Stimulated activated naive CD8-positive, alpha-beta T cell treated with anti-CD3 and anti-CD28 coated beads, Interleukin-15, amount 100 ng/mL, for 72 hours (primary cell): ENCODE measurements at regions not wholly inside any gene's neighbourhood (a gene's known extent, or its start where the extent isn't known, plus 50 kb on each side); places are given as distances from the start of the nearest gene placed in this dataset.
A peak's percentile ranks its signal among the peaks of the same experiment; 100 is the strongest.

Source experiments
- ATAC-seq: fragments of 150-1000 bp; cut with Tn5 transposase; 2 replicates; pipeline ENCODE4 v1.10.0; 2021; ENCODE audit warnings: mild to moderate bottlenecking, moderate library complexity
- DNase-seq, 2 donors: peaks; one replicate each; pipeline ENCODE4 v3.0.0; 2021 to 2022
- H3K27ac Mint-ChIP-seq, 2 donors: one replicate each; pipeline ENCODE4 v1.8.0; 2022; ENCODE audit warnings: mild to moderate bottlenecking in 2 of 2, mixed read lengths in 2 of 2, moderate library complexity in 2 of 2
- H3K27me3 Mint-ChIP-seq: one replicate; pipeline ENCODE4 v1.8.0; 2022; ENCODE audit warnings: mixed read lengths
- H3K4me1 Mint-ChIP-seq: one replicate; pipeline ENCODE4 v1.8.0; 2022; ENCODE audit warnings: mild to moderate bottlenecking, mixed read lengths
- H3K4me3 Mint-ChIP-seq, 2 donors: one replicate each; pipeline ENCODE4 v1.8.0; 2022; ENCODE audit warnings: mild to moderate bottlenecking in 2 of 2, mixed read lengths in 2 of 2, moderate library complexity in 1 of 2
- H3K9me3 Mint-ChIP-seq, 2 donors: one replicate each; pipeline ENCODE4 v1.8.0; 2022; ENCODE audit warnings: mixed read lengths in 2 of 2

DNA sequence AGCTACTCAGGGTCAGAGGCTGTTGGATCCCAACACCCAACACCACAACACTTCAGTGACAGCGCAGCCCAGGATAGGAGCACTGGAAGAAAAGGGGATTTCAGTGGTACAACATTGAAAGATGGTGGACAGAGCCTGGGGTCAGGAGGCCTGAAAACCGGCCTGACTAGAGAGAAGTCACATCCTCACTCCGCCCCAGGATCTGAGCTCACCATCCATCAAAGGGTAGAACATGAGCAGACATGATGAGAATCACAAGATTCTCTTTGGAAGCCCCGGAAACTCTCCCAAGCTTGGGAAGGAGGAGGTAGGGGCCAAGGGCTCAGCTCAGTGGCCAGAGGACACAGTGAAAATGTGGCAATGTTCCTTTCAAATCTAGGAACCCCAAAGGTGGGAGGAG, 271.3 kb downstream of the NPHP4 start:
- DNase-seq: no peak
- no peak for ATAC-seq
- no peak overlapping the region for H3K27ac Mint-ChIP-seq
- H3K9me3 Mint-ChIP-seq: peaks cover 2 to 4% of the 10 kb centered on the region in 2 donors
- no peaks in the 10 kb centered on the region for H3K4me1 Mint-ChIP-seq
- peaks cover 39% of the 10 kb centered on the region for H3K27me3 Mint-ChIP-seq
- no peak overlapping the region for H3K4me3 Mint-ChIP-seq

DNA sequence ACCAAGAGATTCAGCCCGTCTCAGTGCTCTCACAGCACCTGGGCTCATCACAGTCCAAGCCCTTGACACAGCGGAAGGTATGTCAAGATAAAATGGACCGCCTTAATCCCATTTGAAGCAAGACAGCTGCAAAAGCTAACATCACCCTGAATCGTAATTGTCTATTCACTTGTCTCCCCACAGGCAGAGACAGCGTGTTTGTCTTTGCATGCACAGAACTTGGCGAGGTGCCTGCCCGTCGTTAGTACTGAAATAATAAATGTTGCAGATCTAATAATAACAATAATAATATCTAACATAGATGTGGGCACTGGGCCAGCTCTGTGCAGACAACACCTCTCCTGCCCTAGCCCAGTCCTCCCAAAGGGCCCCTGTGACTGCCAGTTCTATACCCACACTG, 271.7 kb downstream of the NPHP4 start:
- DNase-seq (no peak), ATAC-seq (no peak)
- peak overlapping the region in 1 of 2 donors; percentile 55 for H3K27ac Mint-ChIP-seq
- H3K4me1 Mint-ChIP-seq: no peaks in the 10 kb centered on the region
- H3K27me3 Mint-ChIP-seq: peaks cover 43% of the 10 kb centered on the region
- no peak overlapping the region for H3K4me3 Mint-ChIP-seq
- H3K9me3 Mint-ChIP-seq: peaks cover 4 to 7% of the 10 kb centered on the region in 2 donors

- ATAC-seq (no peak), DNase-seq (no peak)
- Mint-ChIP-seq H3K27ac (peak overlapping the region in 1 of 2 donors; percentile 55), H3K9me3 (peaks cover 4 to 11% of the 10 kb centered on the region in 2 donors), H3K4me3 (no peak overlapping the region), H3K27me3 (peaks cover 46% of the 10 kb centered on the region), H3K4me1 (no peaks in the 10 kb centered on the region)
These were observed 272.2 kb downstream of the NPHP4 start for GRCh38 chr1:5720045-5720444.

DNA sequence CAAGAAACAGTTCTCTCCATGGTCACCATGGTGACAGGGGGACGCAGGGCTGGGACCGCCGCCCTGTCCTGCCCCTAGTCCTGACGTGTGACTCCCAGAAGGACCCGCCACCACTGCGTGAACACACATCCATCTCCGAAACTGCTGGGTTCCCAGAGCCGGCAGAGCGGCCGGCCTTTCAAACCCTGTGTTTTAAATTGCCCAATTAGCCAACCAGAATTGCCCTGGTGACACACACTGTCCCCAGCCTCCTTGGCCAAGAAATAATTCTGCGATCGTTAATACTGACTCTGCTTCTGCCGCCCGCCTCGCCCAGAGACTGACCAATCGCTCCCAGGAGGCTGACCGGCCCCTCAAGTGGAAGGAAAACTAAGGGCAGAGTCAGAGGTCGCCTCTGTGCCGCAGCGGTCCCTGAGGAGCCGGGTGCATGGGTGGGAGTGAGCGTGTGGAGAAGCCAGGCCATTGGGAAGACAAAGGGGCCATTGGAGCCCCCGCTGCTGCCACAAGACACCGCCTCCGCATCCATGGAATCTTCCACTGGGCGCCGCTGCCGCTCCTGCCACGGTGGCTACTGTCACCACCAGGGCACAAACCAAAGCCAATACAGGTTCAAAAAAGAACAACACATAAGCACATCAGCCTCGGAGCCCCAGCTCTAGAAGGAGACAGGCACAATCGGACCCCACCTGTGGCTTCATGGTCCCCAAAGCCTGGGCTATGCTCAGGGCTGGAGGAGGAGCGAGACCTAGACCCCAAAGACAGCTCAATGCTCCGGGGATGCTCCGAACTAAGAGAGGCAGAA, 273.2 kb downstream of the NPHP4 start:
- no peaks in the 10 kb centered on the region for H3K4me1 Mint-ChIP-seq
- peaks cover 46% of the 10 kb centered on the region for H3K27me3 Mint-ChIP-seq
- H3K27ac Mint-ChIP-seq: no peak overlapping the region
- peaks cover 4 to 15% of the 10 kb centered on the region in 2 donors for H3K9me3 Mint-ChIP-seq
- DNase-seq: no peak
- no peak for ATAC-seq
- no peak overlapping the region for H3K4me3 Mint-ChIP-seq

GRCh38 chr1:5717031-5717682, 275.1 kb downstream of the NPHP4 start:
- Mint-ChIP-seq H3K9me3 (peaks cover 0 to 15% of the 10 kb centered on the region in 2 donors), H3K4me1 (no peaks in the 10 kb centered on the region), H3K27me3 (peaks cover 46% of the 10 kb centered on the region), H3K27ac (no peak overlapping the region), H3K4me3 (no peak overlapping the region)
- DNase-seq (no peak), ATAC-seq (no peak)

DNA sequence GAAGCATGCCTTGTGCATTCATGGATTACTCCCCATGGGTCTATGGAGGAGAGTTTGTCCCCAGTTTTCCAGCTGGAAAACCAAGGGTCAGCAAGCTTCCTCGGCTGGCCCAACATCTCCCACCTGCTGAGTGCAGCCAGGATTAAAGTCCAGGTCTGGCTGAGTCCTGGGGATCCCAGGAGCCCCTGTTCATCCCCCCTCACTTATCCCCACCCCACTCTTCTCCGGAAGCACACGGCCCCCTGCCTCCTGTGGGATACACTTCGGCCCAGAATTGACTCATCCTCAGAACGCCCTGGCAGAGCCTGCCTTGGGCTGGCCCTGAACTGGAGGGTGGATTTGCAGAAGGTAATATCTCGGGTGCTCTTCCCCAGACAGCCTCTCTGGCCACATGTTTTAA, 276.1 kb downstream of the NPHP4 start:
- Mint-ChIP-seq H3K9me3 (peaks cover 0 to 15% of the 10 kb centered on the region in 2 donors), H3K27ac (no peak overlapping the region), H3K27me3 (peaks cover 46% of the 10 kb centered on the region), H3K4me3 (no peak overlapping the region), H3K4me1 (no peaks in the 10 kb centered on the region)
- no peak for ATAC-seq
- DNase-seq: no peak

GRCh38 chr1:5713101-5714010, 278.9 kb downstream of the NPHP4 start:
- peaks cover 6% of the 10 kb centered on the region for H3K4me1 Mint-ChIP-seq
- ATAC-seq (no peak), DNase-seq (no peak)
- peaks cover 0 to 15% of the 10 kb centered on the region in 2 donors for H3K9me3 Mint-ChIP-seq
- H3K27me3 Mint-ChIP-seq: peaks cover 28% of the 10 kb centered on the region
- H3K4me3 Mint-ChIP-seq: no peak overlapping the region
- no peak overlapping the region for H3K27ac Mint-ChIP-seq

DNA sequence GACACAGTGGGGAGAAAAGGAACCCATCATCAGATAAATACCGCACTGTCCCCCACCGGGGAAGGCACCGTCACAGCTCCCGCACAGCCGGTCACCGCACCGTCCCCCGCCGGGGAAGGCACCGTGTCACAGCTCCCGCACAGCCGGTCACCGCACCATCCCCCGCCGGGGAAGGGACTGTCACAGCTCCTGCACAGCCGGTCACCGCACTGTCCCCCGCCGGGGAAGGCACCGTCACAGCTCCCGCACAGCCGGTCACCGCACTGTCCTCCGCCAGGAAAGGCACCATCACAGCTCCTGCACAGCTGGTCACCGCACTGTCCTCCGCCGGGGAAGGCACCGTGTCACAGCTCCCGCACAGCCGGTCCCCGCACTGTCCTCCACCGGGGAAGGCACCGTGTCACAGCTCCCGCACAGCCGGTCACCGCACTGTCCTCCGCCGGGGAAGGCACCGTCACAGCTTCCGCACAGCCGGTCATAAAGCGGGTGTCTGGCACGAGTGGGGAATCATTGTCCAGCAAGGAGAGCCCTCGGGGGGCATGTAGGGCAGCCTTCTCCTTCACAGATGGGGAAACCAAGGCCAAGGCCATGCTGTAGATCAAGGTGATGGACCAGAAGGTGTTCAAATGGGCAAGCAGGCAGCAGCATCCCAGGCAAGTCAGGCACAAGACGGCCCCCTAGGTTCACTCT, 280.1 kb downstream of the NPHP4 start:
- DNase-seq: no peak
- Mint-ChIP-seq H3K4me1 (peaks cover 6% of the 10 kb centered on the region), H3K9me3 (peaks cover 0 to 15% of the 10 kb centered on the region in 2 donors), H3K4me3 (no peak overlapping the region), H3K27me3 (peaks cover 18% of the 10 kb centered on the region), H3K27ac (no peak overlapping the region)
- ATAC-seq: no peak

GRCh38 chr1:5711079-5711478, 281.1 kb downstream of the NPHP4 start:
- no peak for DNase-seq
- H3K27ac Mint-ChIP-seq: no peak overlapping the region
- H3K4me1 Mint-ChIP-seq: peaks cover 6% of the 10 kb centered on the region
- no peak overlapping the region for H3K4me3 Mint-ChIP-seq
- H3K27me3 Mint-ChIP-seq: peaks cover 8% of the 10 kb centered on the region
- no peak for ATAC-seq
- peaks cover 0 to 14% of the 10 kb centered on the region in 2 donors for H3K9me3 Mint-ChIP-seq

DNA sequence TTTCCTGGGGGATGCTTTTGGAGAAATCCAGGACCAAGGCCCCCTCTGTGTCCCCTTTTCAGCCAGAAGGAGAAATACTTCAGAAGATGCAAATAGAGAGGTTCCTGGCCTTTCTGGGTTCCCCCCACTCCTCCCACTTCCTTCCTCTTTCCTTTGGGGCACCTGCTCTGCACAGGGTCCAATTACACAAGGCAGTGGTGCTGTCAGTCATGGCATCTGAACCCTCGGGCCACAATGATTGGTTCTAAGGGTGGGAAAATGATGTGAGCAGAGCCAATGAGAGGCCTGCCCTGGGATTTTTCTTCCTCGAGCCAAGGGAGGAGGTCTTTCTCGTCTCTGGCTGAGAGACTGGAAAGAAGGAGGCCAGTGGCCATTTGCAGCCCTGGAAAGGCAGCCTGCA, 282.2 kb downstream of the NPHP4 start:
- Mint-ChIP-seq H3K27me3 (no peaks in the 10 kb centered on the region), H3K9me3 (peaks cover 0 to 3% of the 10 kb centered on the region in 2 donors), H3K27ac (no peak overlapping the region), H3K4me3 (no peak overlapping the region), H3K4me1 (peaks cover 6% of the 10 kb centered on the region)
- ATAC-seq (no peak), DNase-seq (no peak)

DNA sequence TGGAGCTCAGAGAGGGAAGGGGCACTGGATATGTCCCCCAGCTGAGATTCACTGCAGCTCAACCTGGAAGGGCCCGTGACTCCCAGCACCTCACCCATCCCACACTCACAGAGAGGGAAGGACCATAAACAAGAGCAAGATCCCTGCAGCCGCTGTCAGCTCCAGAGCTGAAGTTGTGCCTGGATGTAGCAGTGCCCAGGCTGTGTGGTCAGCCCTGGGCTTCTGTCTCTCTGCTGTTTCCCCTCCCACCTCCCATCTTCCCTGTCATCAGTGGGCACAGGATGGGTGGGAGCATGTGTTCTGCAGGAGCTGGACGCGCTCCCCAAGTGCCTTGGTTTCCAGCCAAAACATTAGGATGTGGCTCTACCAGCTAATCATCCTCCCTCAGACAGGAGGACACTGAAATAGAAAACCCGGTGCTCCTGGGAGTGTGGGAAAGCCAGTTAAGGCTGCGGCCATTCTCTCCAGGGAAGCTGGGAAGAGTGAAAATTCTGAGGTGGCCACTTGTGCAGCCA, 282.7 kb downstream of the NPHP4 start:
- no peaks in the 10 kb centered on the region for H3K27me3 Mint-ChIP-seq
- no peaks in the 10 kb centered on the region for H3K9me3 Mint-ChIP-seq
- H3K4me1 Mint-ChIP-seq: peaks cover 6% of the 10 kb centered on the region
- ATAC-seq (no peak), DNase-seq (no peak)
- H3K4me3 Mint-ChIP-seq: no peak overlapping the region
- H3K27ac Mint-ChIP-seq: peak overlapping the region in 1 of 2 donors; percentile 76

DNA sequence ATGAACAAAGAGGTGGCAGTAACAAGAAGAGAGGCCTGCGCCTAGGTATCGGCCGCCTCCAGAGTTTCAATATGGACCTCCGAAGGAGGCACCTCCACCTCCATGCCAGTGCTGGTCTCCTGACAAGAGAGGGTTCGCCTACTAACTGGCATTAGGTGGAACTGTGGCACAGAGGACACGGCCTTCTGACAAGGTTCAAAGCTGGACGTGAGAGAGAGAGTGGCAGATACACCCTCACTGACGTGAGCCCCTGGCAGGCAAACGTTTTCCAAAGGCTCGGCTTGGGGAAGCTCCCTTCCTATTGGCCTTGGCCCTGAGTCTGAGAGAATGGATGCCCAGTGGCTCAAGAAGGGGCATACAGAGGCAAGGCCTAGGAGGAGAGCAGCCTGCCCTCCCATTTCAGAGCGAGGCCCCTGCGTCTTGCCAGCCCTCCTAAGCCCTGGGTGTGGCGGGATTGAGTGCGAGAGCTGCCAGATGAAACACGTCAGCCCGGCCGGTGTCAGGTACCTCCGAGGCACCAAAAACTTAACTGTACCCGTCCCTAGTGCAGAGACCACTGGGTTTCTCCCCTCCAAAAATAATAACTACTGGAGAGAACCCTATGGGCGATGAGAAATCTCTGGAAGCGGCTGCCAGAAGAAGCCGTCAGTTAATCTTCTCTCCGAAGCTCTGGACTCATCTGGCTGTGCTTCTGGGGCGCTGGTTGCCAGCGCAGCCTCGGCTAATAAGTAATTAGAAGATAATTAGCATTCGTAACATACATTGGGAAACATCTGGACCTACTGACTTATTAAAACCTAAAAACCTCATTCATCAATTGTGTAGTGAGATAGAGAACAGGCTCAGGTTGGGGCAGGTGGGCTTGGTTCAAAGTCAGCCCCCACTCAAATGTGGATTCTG, 283.6 kb downstream of the NPHP4 start:
- Mint-ChIP-seq H3K9me3 (no peaks in the 10 kb centered on the region), H3K27ac (no peak overlapping the region), H3K27me3 (no peaks in the 10 kb centered on the region), H3K4me1 (peaks cover 6% of the 10 kb centered on the region), H3K4me3 (no peak overlapping the region)
- DNase-seq (no peak), ATAC-seq (no peak)

GRCh38 chr1:5707566-5708345, 284.5 kb downstream of the NPHP4 start:
- Mint-ChIP-seq H3K4me1 (peaks cover 6% of the 10 kb centered on the region), H3K27ac (no peak overlapping the region), H3K9me3 (no peaks in the 10 kb centered on the region), H3K27me3 (no peaks in the 10 kb centered on the region), H3K4me3 (no peak overlapping the region)
- DNase-seq: no peak
- no peak for ATAC-seq
